ENCODE measurements at regions not wholly inside any gene's neighbourhood (a gene's known extent, or its start where the extent isn't known, plus 50 kb on each side); places are given as distances from the start of the nearest gene placed in this dataset.

DNA sequence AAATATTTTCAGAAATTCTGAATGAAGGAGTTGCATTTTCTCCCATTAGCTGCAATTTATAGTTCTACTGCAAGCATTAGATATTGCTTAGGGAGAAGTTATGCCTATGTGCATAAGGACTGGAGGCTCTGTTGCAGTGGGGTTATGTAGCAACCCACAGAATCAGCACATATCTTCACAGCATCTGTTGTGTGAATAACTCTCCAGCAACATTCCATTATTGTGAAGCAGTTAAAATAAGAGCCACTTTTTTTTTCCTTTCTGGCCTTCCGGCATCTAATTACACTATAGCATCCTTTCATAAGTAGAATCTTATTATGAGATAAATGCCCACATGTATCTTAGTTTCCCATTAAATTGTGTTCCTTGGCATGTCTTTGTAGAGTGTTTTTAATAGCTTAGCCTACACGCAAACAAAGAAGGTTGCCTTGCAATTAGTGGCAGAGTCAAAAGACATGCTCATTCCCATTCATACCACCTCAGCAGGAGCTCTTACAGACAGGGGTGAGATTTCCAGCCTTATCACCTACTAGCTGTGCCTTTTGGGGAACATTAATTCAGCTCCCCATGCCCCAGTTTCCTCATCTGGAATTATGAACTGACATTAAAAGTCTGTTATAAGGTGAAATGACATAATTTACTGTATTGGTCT lies 596.0 kb upstream of the GOT2 start:
- no peak for DNase-seq (ENCODE audit: low spot score)

DNA sequence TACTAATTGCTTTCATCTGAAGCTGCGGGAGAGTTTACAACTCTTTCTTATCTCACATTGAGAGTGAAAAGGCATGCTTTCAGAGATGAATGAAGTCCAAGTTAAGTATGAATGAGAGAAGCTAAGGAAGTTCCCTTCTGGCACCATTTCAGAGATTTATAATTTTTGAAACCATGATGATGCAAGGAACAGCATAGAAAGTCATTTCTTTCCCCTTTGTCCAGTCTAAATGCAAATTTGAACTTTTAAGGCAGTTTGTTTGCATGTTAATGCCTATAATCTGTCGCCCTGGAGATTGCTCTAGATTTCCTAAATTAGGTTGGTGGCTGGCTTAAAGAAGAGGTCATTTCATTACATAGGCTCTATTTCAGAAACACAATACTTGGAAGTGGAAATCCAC lies 594.8 kb upstream of the GOT2 start:
- no peak for DNase-seq (ENCODE audit: low spot score)

DNA sequence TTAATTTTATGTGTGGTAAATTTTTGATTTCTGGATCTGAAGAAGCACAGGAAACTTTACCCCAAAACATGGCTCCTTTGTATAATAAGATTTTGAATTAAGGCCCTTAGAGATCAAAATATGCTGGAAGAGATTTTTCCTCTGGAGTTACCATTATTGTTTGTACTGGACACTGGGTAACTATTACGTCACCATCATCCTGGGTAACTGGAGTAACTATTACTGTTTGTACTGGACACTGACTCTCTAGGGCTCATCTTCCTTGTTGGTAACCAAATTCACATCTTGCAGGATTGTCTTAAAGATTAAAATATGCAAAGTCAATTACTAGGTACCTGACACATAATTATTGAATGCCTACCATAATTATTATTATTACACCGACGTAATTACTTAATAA lies 593.8 kb upstream of the GOT2 start:
- DNase-seq (ENCODE audit: low spot score): no peak

DNA sequence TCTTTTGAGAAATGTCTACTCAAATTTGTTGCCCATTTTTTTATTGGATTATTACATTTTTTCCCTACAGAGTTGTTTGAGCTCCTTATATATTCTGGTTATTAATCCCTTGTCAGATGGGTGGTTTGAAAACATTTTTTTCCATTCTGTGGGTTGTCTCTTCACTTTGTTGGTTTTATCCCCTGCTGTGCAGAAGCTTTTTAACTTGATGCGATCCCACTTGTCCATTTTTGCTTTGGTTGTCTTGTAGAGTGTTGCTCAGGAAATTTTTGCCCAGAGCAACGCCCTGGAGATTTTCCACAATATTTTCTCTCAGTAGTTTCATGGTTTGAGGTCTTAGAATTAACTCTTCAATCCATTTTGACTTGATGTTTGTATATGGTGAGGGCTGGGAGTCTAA lies 592.8 kb upstream of the GOT2 start:
- no peak for DNase-seq (ENCODE audit: low spot score)

DNA sequence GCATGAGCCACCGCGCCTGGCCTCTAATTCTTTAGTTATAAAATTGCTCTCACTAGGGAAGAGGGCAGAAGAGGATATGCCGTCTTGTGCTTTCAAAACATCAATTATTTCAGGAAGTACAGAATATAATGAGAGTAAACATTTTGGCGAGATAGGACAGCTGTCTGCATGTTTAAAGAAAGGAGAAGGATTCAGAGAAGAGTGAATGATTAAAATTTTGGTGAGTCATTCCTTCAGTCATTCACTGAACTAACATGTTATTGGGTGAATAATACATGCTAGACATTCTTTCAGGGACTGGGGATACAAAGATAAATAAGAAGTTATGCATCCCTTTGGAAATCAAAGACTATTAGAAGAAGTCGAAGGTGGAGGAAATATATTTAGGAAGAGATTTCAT lies 590.3 kb upstream of the GOT2 start:
- DNase-seq (ENCODE audit: low spot score): no peak

DNA sequence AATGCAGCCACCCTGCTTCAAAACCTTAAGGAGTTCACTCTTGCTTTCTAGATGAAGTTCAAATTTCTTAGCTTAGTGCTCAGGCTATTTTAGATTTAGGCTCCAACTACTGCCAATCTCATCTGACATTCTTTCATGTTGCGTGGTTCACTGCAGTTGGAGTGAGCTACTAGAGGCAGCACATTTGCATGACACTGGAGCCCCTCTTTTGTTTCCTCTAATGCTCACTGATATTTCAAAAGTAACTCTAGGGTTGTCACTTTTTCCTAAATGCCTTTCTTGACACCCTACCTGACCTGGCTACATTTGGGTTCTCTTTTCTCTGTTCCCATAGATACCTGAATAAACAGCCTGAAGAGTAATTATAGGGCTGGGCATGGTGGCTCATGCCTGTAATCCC lies 586.5 kb upstream of the GOT2 start:
- DNase-seq (ENCODE audit: low spot score): no peak

DNA sequence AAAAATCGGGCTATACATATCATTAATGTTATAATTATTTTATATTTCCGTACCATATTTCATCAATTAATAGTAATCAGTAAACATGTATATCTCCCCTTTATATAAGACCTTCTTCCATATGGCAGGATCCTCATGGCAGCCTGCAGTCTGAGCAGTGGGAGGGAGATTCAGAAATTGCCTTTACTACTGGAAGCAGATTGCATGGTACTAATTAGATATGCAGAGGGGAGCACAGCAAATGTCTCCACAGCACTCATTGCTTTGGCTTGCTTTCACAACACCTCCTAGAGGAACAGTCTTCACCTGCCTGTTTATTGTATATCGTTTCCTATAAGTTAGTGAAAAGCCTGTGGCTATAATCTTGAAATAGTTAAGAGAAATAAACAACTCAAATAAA lies 585.8 kb upstream of the GOT2 start:
- no peak for DNase-seq (ENCODE audit: low spot score)

DNA sequence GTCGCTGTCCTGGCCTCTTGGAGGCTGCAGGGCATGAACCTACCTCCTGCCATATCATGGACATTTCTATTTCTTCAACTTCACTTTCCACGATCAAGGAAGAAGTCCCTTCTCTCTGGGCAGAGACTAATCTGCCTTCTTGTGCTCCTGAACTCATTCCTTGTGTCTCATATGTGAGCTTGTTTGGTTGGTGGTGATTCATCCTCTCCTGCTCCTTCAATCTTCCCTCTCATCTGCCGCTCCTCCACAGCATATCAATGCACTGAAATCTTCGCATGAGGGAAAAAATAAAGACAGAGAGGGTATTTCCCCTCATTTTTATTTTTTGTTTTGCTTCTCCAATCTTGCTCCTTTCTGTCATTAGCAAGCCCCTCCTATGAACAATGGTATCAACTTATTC lies 571.7 kb upstream of the GOT2 start:
- no peak for DNase-seq (ENCODE audit: low spot score)

DNA sequence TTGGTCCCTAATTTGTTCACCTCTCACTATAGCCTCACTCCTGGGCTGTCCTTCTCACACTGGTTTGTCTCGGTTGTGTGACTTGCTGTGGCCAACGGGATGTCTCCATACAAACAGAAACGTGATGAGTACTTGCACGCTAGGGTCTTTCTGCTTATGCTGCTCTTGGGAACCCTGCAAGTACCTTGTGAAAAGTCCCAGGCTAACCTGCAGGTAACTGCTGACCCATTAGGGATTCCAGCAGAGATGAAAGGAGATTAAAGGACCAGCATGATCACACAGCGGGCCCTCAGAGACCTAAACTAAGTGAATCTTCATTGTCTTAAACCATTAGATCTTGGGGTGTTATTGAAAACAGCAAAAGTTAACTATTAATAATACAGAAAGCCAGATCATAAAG lies 562.8 kb upstream of the GOT2 start:
- no peak for DNase-seq (ENCODE audit: low spot score)

DNA sequence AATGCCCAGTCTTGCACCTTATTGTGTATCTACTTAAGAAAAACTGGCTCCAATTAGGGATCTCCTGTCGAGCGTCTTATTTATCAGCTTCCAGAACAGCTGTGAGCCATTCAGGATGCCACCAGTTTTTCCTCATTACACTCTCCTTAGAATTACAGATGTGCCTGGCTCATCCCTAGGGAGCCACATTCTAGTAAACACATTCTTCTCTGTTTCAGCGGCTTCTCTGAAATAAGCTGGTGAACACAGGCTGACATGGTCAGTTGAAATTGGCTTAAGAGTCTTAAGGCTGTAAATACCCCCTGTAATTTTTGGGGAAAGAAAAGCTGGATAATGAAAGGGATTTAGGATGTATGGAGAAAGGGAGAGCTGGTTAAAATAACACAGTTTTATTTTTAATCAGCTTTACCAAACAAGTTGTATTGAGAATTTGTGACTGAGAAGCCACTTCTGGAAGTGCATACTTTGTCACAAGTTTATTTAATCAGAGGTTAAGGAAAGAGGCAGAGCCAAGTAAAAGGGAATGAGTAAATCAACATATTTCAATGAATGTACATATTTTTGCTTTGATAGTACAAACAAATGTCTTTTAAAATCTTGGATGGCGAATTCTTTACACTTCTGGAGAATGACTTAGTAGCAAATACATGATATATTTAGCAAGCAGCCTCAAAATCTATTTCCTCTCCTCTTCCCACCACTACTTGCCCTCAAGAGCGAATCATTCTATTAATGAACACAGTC lies 562.0 kb upstream of the GOT2 start:
- no peak for DNase-seq (ENCODE audit: low spot score)

DNA sequence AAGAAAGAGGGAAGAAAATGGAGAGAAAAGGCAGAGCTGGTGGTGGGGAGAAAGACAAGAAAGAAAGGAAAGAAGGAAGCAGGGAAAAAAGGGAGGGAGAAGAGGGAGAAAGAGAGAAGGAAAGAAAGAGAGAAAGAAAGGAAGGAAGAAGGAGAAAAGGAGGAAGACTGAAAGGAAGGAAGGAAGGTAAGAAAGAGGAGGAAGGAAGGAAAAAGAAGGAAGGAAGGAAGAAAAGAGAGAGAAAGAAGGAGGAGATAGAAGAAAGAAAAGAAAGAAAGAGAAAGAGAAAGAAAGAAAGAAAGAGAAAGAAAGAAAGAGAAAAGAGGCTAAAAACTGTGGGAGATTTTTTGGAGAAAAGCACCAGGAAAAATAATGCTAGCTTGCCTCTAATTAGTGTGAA lies 561.4 kb upstream of the GOT2 start:
- DNase-seq (ENCODE audit: low spot score): no peak

DNA sequence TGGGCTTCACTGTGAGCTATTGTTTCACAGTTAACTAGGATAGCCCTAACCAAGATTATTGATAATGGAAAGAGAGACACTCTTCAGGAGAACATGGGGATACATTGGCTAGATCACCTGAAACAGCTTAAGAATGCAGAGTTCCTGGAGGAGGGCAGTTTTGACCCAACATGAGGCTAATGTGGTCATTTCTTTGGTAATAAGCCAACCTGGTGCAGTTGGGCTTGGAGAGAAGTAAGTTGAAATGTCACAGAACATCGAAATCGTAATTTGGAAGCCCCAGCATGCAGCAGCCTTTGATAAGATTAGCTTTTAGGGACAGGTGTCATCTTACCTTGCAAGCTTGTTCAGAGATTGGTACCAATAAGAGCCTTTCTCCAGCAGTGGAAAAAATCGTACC lies 556.6 kb upstream of the GOT2 start:
- DNase-seq (ENCODE audit: low spot score): no peak

DNA sequence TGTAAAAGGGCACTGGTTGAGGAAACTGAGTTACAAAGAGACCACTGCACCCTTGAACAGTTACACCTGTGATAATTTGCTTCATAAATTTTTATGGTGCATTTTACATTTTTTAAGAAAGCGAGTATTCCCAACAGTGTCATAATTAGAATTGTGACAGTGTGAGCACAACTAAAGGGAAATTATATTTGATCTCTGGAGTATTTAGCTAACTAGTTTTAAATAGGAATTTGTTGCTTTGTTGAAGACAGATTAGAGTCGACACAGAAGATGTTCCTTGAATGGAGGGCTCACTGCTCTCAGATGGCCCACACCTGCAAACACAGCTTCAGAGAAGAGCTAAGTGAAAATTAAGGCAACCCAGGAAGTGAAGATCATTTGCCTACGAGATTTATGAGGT lies 555.0 kb upstream of the GOT2 start:
- DNase-seq (ENCODE audit: low spot score): no peak

DNA sequence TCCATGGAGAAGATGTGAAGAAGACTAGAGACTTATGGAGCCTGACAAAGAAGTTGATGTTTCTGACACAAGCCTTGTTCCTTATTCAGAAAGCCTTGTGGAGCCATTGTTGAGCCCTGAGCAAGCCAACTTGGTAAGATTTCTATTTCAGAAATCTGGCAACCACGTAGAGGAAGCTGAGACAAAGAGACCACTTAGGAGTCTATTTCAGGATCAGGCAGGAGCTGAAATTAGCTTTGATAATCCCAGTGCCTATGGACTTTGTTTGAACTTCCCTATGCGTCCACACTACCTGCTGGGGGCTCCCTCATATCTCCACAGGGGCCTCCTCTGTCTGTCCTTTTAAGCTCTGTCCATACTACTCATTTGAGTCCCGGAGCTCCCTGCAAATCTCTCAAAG lies 540.0 kb upstream of the GOT2 start:
- no peak for DNase-seq (ENCODE audit: low spot score)

DNA sequence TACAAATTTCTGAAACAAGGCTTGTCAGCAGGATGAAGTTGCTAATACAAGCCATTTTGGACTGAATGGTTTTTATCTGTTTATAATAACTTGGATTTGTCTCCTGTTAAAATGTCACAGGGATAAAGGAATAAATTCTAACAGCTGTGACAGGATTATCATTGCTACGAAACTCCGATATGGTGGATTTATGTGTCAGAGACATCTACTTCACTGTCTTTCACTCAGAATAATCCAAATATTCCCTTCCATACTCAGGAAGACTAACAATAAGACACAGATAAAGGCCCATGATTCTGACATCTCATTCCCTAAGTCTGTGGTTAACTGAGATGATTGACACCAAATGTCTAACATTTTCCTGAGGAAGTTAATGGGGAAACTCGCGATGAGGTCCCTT lies 529.8 kb upstream of the GOT2 start:
- DNase-seq (ENCODE audit: low spot score): no peak

DNA sequence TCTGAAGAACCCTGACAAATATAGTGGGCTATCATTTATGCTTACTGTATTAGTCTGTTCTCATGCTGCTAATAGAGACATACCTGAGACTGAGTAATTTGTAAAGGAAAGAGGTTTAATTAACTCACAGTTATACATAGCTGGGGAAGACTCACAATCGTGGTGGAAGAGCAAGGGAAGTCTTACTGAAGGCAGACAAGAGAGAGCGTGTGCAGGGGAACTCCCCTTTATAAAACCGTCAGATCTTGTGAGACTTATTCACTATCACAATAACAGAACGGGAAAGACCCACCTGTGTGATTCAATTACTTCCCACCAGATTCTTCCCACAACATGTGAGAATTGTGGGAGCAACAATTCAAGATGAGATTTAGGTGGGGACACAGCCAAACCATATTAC lies 526.8 kb upstream of the GOT2 start:
- no peak for DNase-seq (ENCODE audit: low spot score)

DNA sequence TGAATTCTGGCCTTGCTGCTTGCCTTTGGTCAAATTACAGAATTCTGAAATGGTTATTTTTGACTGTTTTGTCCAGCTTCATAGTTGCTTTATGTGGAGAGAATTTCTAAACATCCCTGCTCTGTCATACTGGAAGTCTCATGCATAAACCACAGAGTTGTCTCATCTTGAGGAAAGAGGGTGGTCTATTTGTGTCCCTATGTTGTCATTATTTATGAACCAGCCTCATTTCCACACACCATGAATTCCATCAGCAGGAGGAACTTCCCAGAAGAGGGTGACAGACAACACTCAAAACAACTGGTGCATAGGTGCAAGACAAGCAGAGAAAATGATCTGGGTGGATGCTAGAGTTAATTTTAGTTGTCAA lies 525.8 kb upstream of the GOT2 start:
- no peak for DNase-seq (ENCODE audit: low spot score)

DNA sequence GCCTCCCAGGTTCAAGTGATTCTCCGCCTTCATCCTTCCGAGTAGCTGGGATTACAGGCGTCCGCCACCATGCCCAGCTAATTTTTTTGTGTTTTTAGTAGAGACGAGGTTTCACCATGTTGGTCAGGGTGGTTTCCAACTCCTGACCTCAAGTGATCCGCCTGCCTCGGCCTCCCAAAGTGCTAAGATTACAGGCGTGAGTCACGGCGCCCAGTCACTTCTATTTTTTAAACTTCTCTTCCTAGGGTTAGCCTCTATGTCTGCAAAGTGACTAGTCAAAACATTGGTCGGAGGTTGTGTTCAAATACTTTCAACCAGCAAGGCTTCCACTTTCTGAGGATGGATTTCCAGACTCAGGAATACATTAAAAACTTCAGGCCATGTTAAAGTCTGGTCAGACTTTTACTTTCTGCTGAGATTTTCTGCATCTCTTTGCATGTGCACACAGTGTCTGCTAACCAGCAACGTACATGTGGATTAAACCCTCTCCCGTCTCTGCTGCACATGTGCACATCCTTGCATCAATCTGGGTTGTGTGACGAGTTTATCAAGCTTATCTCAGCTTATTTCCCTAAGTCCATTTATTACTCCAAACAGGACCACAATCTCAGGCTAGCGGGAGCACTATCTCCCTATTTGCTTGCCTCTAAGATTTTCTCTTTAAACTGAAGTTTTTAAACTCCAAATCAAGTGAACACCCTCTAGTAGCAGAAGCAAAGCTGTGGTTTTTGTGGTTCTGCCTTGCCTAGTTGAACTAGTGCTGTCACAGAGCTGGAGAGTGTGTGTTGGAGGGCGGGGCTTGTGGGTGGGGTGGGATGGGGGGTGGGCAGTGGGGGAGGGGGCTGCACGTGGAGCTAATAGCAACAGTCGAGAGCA lies 525.2 kb upstream of the GOT2 start:
- DNase-seq (ENCODE audit: low spot score): no peak

DNA sequence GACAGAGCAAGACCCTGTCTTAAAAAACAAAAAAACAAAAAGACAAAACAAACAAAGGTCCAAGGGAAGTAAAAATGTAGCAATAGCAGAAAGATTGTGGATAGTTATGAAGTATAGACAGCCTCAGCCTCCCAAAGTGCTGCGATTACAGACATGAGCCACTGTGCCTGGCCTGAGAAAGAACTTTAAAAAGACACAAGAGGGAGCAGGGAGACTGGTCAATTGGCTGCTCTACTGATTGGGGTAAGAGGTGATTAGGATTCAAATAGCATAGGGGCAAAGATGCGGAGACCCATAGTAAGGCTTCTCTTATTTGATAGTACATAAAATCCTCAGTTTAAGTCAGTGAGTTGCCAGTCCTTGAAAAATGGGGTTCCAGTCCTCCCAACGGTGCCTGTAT lies 518.2 kb upstream of the GOT2 start:
- DNase-seq (ENCODE audit: low spot score): no peak

DNA sequence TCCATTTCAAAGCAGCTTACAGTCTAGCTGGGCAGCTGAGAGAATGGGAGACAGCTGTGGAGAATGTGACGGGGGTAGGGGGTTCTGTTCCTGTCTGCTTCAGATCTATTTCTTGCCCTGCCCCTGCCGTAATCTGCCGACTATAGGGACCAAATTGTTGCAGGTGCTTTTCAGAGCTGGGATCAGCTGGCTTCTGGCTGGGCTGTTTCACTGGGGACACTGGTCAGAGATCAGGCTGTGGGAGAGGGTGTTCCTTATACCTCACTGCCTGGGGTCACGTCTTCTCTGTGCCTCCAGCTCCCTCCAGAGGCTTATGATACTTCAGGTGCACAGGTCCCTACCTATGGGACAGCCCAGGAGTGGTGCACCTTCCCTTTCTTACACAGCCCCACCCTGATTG lies 514.9 kb upstream of the GOT2 start:
- DNase-seq (ENCODE audit: low spot score): no peak

DNA sequence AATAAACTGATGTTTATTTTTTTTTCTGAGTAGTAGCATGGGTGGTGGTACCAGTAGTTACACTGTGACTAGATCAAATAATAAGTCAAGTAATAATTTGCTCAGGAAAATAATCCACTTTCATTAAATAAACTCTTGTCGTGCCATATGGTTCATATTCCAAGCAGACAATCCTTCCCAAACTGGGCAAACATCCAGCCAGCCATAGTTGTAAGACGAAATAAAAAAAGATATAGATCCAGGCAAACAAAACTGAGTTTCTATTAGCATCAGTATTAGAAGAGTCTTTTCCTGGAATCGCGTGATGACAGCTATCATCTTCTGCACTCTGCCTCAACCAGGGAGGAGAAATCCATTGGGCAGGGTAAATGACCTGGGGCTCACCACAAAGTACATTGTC lies 508.4 kb upstream of the GOT2 start:
- no peak for DNase-seq (ENCODE audit: low spot score)

DNA sequence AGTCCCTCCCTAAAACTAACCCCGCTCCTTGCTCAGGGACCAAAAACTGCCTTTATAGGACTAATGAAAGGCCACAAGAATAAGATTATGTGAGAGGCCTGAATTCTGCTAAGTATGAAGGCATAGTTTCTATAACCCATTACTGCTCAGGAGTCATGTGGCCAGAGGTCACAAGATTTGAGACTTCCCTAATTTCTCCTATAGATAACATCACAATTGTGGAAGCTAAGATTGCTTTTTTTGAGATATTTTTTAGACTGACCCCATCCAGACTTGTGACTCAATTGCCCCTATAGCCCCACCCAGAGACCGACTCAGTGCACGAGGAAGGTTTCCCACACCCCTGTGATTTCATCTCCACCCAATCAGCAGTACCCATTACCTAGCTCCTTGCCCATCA lies 504.1 kb upstream of the GOT2 start:
- no peak for DNase-seq (ENCODE audit: low spot score)

DNA sequence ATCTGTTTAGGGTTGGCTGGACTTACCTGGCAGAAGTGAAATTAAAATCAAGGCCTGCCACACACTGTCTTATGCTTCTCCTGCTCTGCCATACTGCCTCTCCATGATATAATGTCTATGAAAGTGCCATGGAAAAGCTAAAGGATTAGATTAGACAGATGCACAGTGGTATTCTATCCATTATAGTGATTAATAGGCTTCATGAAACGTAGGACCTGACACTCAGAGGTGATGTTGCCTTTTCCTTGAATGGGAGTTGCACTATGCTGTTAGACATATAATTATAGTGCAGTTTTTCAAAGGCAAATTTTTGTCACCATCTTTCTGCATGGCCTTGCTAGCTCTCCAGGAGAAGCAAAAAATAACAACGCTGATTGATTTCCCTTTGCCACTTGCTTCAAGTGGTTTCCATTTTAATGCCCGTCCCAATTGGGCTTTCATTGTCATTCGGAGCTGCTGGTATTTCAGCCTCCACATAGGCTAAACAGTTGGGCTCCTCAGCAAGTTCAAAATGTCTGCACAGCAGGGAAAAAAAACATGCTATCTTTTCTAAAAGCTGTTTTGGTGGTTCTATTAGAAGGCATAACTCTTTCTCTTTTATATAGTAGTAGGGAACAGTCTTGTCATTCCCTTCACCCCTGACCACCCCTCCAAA lies 502.8 kb upstream of the GOT2 start:
- DNase-seq (ENCODE audit: low spot score): no peak

Measured in D341Med (cell line).